Activated CD4-positive, alpha-beta T cell treated with anti-CD3 and anti-CD28 coated beads, Interleukin-2, amount 50 U/mL, for 24 hours (primary cell): ENCODE measurements at regions not wholly inside any gene's neighbourhood (a gene's known extent, or its start where the extent isn't known, plus 50 kb on each side); places are given as distances from the start of the nearest gene placed in this dataset.
"Not testable (repeated sequence)": the region's sequence is repeated elsewhere in the genome, so short reads cannot be mapped to it uniquely, and the experiment has no call there.

Source experiments
- DNase-seq, 2 donors: peaks; one replicate each; pipeline ENCODE4 v3.0.0-alpha.2; 2020; ENCODE audit warnings: low read depth in 1 of 2, low spot score in 1 of 2

GRCh38 chr9:29066141-29066640, 1492.9 kb upstream of the C9orf72 start:
- no peak for DNase-seq

- DNase-seq, result no peak
These were observed 1495.2 kb upstream of the C9orf72 start for GRCh38 chr9:29068461-29068860.

GRCh38 chr9:29069376-29069775, 1496.1 kb upstream of the C9orf72 start:
- no peak for DNase-seq

GRCh38 chr9:29078063-29078666, 1504.9 kb upstream of the C9orf72 start:
- DNase-seq, result no peak

GRCh38 chr9:29100762-29101161, 1527.5 kb upstream of the C9orf72 start:
- no peak for DNase-seq

GRCh38 chr9:29104166-29104565, 1530.9 kb upstream of the C9orf72 start:
- not testable (repeated sequence) for DNase-seq

GRCh38 chr9:29118555-29118954, 1545.3 kb upstream of the C9orf72 start:
- no peak for DNase-seq

- no peak for DNase-seq
These were observed 1553.5 kb upstream of the C9orf72 start for GRCh38 chr9:29126783-29127182.

- DNase-seq, result no peak
These were observed 1556.5 kb upstream of the C9orf72 start for GRCh38 chr9:29129763-29130162.

GRCh38 chr9:29144476-29144875, 1571.2 kb upstream of the C9orf72 start:
- no peak for DNase-seq

- no peak for DNase-seq
These were observed 1577.3 kb upstream of the C9orf72 start for GRCh38 chr9:29150606-29151005.

GRCh38 chr9:29160763-29161353, 1587.6 kb upstream of the C9orf72 start:
- no peak for DNase-seq

- DNase-seq, result no peak
These were observed 1600.9 kb upstream of the C9orf72 start for GRCh38 chr9:29174136-29174535.

- no peak for DNase-seq
These were observed 1603.0 kb upstream of the C9orf72 start for GRCh38 chr9:29176231-29176630.

GRCh38 chr9:29176786-29177185, 1603.5 kb upstream of the C9orf72 start:
- no peak for DNase-seq

- no peak for DNase-seq
These were observed 1610.7 kb upstream of the C9orf72 start for GRCh38 chr9:29183971-29184370.

- not testable (repeated sequence) for DNase-seq
These were observed 1615.5 kb upstream of the C9orf72 start for GRCh38 chr9:29188771-29189170.

GRCh38 chr9:29189221-29189620, 1615.9 kb upstream of the C9orf72 start:
- DNase-seq, result not testable (repeated sequence)

GRCh38 chr9:29198861-29199260, 1625.6 kb upstream of the C9orf72 start:
- DNase-seq, result no peak

- no peak for DNase-seq
These were observed 1626.7 kb upstream of the C9orf72 start for GRCh38 chr9:29199975-29200374.

- no peak for DNase-seq
These were observed 1627.4 kb upstream of the C9orf72 start for GRCh38 chr9:29200650-29201049.

GRCh38 chr9:29203244-29203930, 1630.1 kb upstream of the C9orf72 start:
- no peak for DNase-seq
